ENCODE measurements at regions not wholly inside any gene's neighbourhood (a gene's known extent, or its start where the extent isn't known, plus 50 kb on each side); places are given as distances from the start of the nearest gene placed in this dataset.

DNA sequence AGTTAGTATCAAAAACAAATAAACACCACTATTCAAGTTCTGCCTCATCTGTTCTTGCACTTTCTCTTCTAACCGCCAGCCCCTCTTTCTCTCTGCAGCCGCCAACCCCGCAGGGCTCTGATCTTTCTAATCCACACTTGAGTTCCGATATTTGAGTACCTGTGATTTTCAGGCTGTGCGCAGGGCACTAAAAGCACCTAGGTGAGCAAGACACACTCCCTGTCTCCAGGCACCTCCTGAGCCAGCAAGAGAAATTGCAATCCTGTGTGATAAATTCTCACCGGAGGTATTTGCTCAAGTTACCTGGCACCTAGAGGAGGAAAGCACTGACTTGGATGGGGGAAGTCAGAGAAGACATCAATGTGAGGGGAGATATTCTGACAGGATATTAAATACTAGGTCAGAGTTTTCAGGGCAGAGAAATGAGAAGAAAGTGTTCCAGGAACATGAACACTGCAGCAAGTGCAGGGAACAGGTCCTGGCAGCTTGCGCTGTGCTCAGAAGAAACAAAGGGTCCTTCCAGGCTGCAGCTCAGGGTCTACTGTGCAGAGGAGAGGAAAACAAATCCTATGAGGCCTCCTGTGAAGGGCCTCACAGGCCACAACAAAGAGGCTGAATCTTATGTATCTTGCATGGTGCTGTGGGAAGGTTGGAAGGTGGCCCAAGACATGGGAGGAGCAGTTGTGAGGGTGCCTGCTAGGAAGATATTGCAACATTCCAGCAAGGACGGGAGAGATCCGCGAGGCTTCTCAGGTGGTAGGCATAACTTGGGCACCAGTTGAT, 568.7 kb upstream of the MGMT start:
- DNase-seq (ENCODE audit: low read depth, low spot score) = no peak
- no peak overlapping the region for H3K4me3 ChIP-seq (ENCODE audit: low read depth, low read length)
- ChIA-PET CTCF (no interaction called here), POLR2A (no interaction called here)
- no peak for TF ChIP-seq CTCF (IDR thresholded peaks at IDR 0.05; ENCODE audit: insufficient read depth, low read length, missing control alignments)

GRCh38 chr10:128898916-128899195, 568.2 kb upstream of the MGMT start:
- no peak overlapping the region for H3K4me3 ChIP-seq (ENCODE audit: low read depth, low read length)
- no peak for DNase-seq (ENCODE audit: low read depth, low spot score)
- ChIA-PET POLR2A (no interaction called here), CTCF (no interaction called here)
- TF ChIP-seq CTCF (IDR thresholded peaks at IDR 0.05; ENCODE audit: insufficient read depth, low read length, missing control alignments) = no peak

- POLR2A ChIA-PET = no interaction called here
- no peak for DNase-seq (ENCODE audit: low read depth, low spot score)
- CTCF ChIA-PET = no interaction called here
- no peak overlapping the region for H3K4me3 ChIP-seq (ENCODE audit: low read depth, low read length)
- TF ChIP-seq CTCF (IDR thresholded peaks at IDR 0.05; ENCODE audit: insufficient read depth, low read length, missing control alignments) = no peak
These were observed 566.6 kb upstream of the MGMT start for GRCh38 chr10:128900456-128900855.

- no peak for TF ChIP-seq CTCF (IDR thresholded peaks at IDR 0.05; ENCODE audit: insufficient read depth, low read length, missing control alignments)
- no peak for DNase-seq (ENCODE audit: low read depth, low spot score)
- POLR2A ChIA-PET = no interaction called here
- CTCF ChIA-PET = no interaction called here
- no peak overlapping the region for H3K4me3 ChIP-seq (ENCODE audit: low read depth, low read length)
These were observed 565.8 kb upstream of the MGMT start for GRCh38 chr10:128901236-128901635.

- DNase-seq (ENCODE audit: low read depth, low spot score) = no peak
- ChIA-PET POLR2A (no interaction called here), CTCF (no interaction called here)
- H3K4me3 ChIP-seq (ENCODE audit: low read depth, low read length) = no peak overlapping the region
- no peak for TF ChIP-seq CTCF (IDR thresholded peaks at IDR 0.05; ENCODE audit: insufficient read depth, low read length, missing control alignments)
These were observed 564.9 kb upstream of the MGMT start for GRCh38 chr10:128902031-128902710.

DNA sequence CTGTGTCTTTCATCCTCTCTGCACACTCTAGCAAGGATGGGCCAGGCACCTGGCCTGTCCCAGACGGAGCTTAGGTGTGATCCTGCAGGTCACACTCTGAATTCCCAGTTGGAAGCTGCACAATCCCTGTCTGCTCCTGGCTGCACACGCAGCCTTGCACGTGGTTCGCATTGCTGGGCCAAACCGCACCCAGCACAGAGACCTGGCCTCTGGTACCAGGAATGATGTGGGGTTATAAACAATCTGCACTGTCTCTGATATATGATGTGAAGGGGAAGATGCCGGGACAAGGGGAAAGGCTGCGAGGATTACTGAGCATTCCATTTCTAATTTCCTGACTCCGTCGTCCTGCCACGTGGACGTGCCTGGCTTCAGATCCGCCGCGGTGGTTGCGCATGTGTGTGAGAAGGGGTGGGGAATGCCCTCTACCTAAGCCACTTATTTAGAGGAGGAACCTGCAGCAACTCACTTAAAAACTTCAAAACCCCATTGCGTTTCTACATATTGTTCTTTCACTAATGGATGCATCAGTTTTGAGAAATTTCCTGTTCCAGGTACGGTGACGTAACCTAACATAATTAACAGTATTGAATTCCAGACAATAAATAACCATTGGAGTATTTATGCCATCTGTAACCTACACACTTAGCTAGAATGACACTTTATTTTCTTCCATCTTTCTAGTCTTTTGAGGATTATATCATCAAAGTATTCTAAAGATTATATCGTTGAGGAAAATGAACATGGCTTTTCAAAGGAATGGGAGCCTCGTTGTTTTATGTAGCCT, 559.7 kb upstream of the MGMT start:
- no peak overlapping the region for H3K4me3 ChIP-seq (ENCODE audit: low read depth, low read length)
- no peak for DNase-seq (ENCODE audit: low read depth, low spot score)
- ChIA-PET POLR2A (no interaction called here), CTCF (no interaction called here)
- TF ChIP-seq CTCF (IDR thresholded peaks at IDR 0.05; ENCODE audit: insufficient read depth, low read length, missing control alignments) = no peak
